Endodermal cell (in vitro differentiated cells): ENCODE measurements at regions not wholly inside any gene's neighbourhood (a gene's known extent, or its start where the extent isn't known, plus 50 kb on each side); places are given as distances from the start of the nearest gene placed in this dataset.

Experiments used
- DNase-seq: peaks from one replicate; pipeline ENCODE4 v3.0.0-alpha.2; 2017
- H3K27ac ChIP-seq: 2 replicates; pipeline ENCODE4 v1.5.1; 2013; ENCODE audit warnings: mild to moderate bottlenecking, low read depth, low read length, moderate library complexity
- H3K27me3 ChIP-seq: 2 replicates; pipeline ENCODE4 v1.6.1; 2013; ENCODE audit warnings: mild to moderate bottlenecking, low read length, moderate library complexity; ENCODE audit not compliant: insufficient read depth, control insufficient read depth, poor library complexity, severe bottlenecking
- H3K36me3 ChIP-seq: 2 replicates; pipeline ENCODE4 v1.7.0; 2013; ENCODE audit warnings: mild to moderate bottlenecking, low read length, moderate library complexity; ENCODE audit not compliant: control insufficient read depth, insufficient read depth
- H3K4me1 ChIP-seq: one replicate; pipeline ENCODE4 v1.7.0; 2013; ENCODE audit warnings: low read length; ENCODE audit not compliant: control insufficient read depth, insufficient read depth
- H3K4me3 ChIP-seq: 2 replicates; pipeline ENCODE4 v1.5.1; 2013; ENCODE audit warnings: mild to moderate bottlenecking, low read length, moderate library complexity
- H3K9ac ChIP-seq: 2 replicates; pipeline ENCODE4 v1.6.1; 2013; ENCODE audit warnings: mild to moderate bottlenecking, low read length, moderate library complexity; ENCODE audit not compliant: poor library complexity, severe bottlenecking; ENCODE audit errors: extremely low read depth
- H3K9me3 ChIP-seq: 2 replicates; pipeline ENCODE4 v1.6.1; 2013; ENCODE audit warnings: mild to moderate bottlenecking, low read length, moderate library complexity; ENCODE audit not compliant: control insufficient read depth
- H3K27ac Mint-ChIP-seq: 2 replicates; pipeline ENCODE4 v1.8.0; 2020; ENCODE audit warnings: mixed read lengths
- H3K27me3 Mint-ChIP-seq: 2 replicates; pipeline ENCODE4 v1.8.0; 2021; ENCODE audit warnings: mild to moderate bottlenecking, mixed read lengths; ENCODE audit not compliant: insufficient read depth
- H3K36me3 Mint-ChIP-seq: 2 replicates; pipeline ENCODE4 v1.8.0; 2020; ENCODE audit warnings: low read depth, mixed read lengths
- H3K4me1 Mint-ChIP-seq: 2 replicates; pipeline ENCODE4 v1.8.0; 2020; ENCODE audit warnings: mixed read lengths
- H3K4me3 Mint-ChIP-seq: 2 replicates; pipeline ENCODE4 v1.8.0; 2020; ENCODE audit warnings: mild to moderate bottlenecking, moderate library complexity, mixed read lengths
- H3K9me3 Mint-ChIP-seq: 2 replicates; pipeline ENCODE4 v1.8.0; 2020; ENCODE audit warnings: mild to moderate bottlenecking, mixed read lengths
- WGBS, 2 experiments: methylation state at CpG; one replicate each; pipeline versions ENCODE4 v1.1.5 to v1.1.7; 2013; ENCODE audit warnings: missing lambda C conversion rate in 2 of 2, mixed read lengths in 1 of 2; ENCODE audit not compliant: insufficient coverage in 1 of 2, insufficient read length in 1 of 2; 5-methylcytosine and 5-hydroxymethylcytosine counted together
- TF ChIP-seq, protein P1 (sequence below): fragments of 200-600 bp; sonication (generic); conservative IDR thresholded peaks from 2 replicates; pipeline ENCODE4 v1.5.0; 2021; ENCODE audit warnings: antibody characterized with exemption, mild to moderate bottlenecking

DNA sequence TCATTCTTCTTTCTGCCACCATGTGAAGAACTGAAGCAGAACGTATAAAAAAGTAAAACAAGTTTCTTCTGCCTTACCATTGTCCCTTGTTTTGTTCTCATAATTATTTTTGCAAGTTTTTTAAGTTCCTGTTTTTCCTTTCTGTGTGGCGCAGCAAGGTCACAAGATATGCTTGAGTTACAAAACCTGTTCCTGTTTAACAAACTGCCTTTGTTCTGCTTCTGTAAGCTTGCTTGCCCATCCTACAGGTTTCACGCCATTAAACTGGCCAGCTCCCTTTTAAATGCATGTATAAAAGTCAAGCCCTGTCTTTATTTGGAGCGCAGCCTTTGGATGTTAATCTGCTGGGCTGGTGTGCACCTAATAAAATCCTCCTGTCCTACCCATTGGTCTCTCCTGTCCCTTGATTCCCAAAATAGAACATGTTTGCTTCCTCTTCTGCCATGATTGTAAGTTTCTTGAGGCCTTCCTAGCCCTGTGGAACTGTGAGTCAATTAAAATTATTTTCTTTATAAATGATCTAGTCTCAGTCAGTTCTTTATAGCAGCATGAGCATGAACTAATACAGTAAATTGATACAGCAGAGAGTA, 1115.4 kb downstream of the SLITRK1 start:
- 47 to 100% methylated on average over 2 to 4 of the region's 4 CpGs for WGBS, 2 experiments
- TF ChIP-seq, protein P1, sequence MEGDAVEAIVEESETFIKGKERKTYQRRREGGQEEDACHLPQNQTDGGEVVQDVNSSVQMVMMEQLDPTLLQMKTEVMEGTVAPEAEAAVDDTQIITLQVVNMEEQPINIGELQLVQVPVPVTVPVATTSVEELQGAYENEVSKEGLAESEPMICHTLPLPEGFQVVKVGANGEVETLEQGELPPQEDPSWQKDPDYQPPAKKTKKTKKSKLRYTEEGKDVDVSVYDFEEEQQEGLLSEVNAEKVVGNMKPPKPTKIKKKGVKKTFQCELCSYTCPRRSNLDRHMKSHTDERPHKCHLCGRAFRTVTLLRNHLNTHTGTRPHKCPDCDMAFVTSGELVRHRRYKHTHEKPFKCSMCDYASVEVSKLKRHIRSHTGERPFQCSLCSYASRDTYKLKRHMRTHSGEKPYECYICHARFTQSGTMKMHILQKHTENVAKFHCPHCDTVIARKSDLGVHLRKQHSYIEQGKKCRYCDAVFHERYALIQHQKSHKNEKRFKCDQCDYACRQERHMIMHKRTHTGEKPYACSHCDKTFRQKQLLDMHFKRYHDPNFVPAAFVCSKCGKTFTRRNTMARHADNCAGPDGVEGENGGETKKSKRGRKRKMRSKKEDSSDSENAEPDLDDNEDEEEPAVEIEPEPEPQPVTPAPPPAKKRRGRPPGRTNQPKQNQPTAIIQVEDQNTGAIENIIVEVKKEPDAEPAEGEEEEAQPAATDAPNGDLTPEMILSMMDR, result no peak
- no peaks in the 10 kb centered on the region for H3K36me3 Mint-ChIP-seq
- no peak overlapping the region for H3K9ac ChIP-seq
- H3K4me1 ChIP-seq, result no peaks in the 10 kb centered on the region
- H3K27me3 Mint-ChIP-seq, result no peaks in the 10 kb centered on the region
- no peak overlapping the region for H3K4me3 Mint-ChIP-seq
- H3K27ac ChIP-seq, result no peak overlapping the region
- no peaks in the 10 kb centered on the region for H3K36me3 ChIP-seq
- H3K9me3 ChIP-seq, result peaks cover 14% of the 10 kb centered on the region
- H3K9me3 Mint-ChIP-seq, result peaks cover 14% of the 10 kb centered on the region
- DNase-seq, result no peak
- H3K27me3 ChIP-seq, result no peaks in the 10 kb centered on the region
- no peaks in the 10 kb centered on the region for H3K4me1 Mint-ChIP-seq
- no peak overlapping the region for H3K4me3 ChIP-seq
- H3K27ac Mint-ChIP-seq, result no peak overlapping the region

DNA sequence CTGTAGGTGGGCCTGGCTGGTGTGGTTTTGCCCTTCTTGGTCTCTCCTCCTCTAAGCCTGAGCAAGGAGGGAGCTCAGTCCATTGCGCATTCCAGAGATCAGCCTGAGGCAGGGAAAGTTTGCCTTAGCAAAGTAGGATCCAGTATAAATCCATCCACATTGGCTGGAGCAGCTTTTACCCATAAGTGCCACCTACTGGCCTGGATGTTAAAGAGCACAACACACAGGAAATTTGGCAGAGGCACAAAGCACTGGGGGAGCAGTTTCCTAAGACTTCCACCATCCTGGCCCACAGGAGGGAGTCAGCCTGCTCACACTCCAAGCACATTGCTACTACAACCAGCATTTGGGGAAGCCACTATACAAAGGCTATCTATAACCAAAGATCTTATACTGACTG, 1124.2 kb downstream of the SLITRK1 start:
- no peak overlapping the region for H3K9ac ChIP-seq
- no peaks in the 10 kb centered on the region for H3K27me3 ChIP-seq
- no peaks in the 10 kb centered on the region for H3K4me1 ChIP-seq
- no peak overlapping the region for H3K27ac ChIP-seq
- peak; percentile 87 for DNase-seq
- no peaks in the 10 kb centered on the region for H3K27me3 Mint-ChIP-seq
- H3K4me3 Mint-ChIP-seq, result no peak overlapping the region
- no peaks in the 10 kb centered on the region for H3K4me1 Mint-ChIP-seq
- H3K36me3 Mint-ChIP-seq, result no peaks in the 10 kb centered on the region
- H3K9me3 ChIP-seq, result no peaks in the 10 kb centered on the region
- H3K4me3 ChIP-seq, result no peak overlapping the region
- H3K36me3 ChIP-seq, result no peaks in the 10 kb centered on the region
- H3K9me3 Mint-ChIP-seq, result no peaks in the 10 kb centered on the region
- TF ChIP-seq, protein P1, result peak; percentile 82
- H3K27ac Mint-ChIP-seq, result no peak overlapping the region
- WGBS, 2 experiments, result 91 to 100% methylated on average over 1 of the region's 1 CpG

DNA sequence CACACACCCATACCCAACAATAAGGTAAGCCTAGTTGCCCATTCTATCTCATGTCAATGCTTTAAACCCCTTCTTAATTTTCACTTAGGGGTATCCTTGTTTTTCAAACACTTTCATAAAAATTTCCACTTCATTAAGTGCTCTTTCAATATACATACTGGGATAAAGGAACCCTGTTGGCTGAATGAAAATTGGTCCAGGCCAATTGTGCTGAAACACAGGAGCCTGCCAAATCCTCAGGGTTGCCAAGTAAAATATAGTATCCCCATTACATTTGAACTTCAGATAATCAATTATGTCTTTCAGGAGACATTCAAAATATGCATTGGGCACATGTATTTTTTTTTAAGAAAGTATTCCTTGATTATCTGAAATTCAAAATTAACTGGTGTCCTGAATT, 1131.1 kb downstream of the SLITRK1 start:
- Histone ChIP-seq H3K9me3 (no peaks in the 10 kb centered on the region), H3K36me3 (no peaks in the 10 kb centered on the region), H3K9ac (no peak overlapping the region), H3K4me1 (peaks cover 7% of the 10 kb centered on the region), H3K4me3 (no peak overlapping the region), H3K27ac (no peak overlapping the region), H3K27me3 (no peaks in the 10 kb centered on the region)
- Mint-ChIP-seq H3K27me3 (no peaks in the 10 kb centered on the region), H3K4me1 (peaks cover 15% of the 10 kb centered on the region), H3K9me3 (no peaks in the 10 kb centered on the region), H3K27ac (no peak overlapping the region), H3K4me3 (no peak overlapping the region), H3K36me3 (no peaks in the 10 kb centered on the region)
- DNase-seq, result no peak
- TF ChIP-seq, protein P1, result no peak
